Tibial nerve (tissue), 3 donors: ENCODE measurements at regions not wholly inside any gene's neighbourhood (a gene's known extent, or its start where the extent isn't known, plus 50 kb on each side); places are given as distances from the start of the nearest gene placed in this dataset.

ENCODE experiments used
- CTCF ChIP-seq, 5 experiments: fragments of 200-600 bp in 3 of 5; fragments of 450-650 bp in 2 of 5; sonication (generic) in 3 of 5; IDR thresholded peaks; one replicate each; pipeline ENCODE4 v1.5.1; 2016 to 2019; ENCODE audit warnings: antibody characterized with exemption in 5 of 5, mild to moderate bottlenecking in 3 of 5, moderate library complexity in 2 of 5
- POLR2A ChIP-seq, 2 donors: fragments of 450-650 bp; IDR thresholded peaks; one replicate each; pipeline ENCODE4 v1.6.1; 2017; ENCODE audit warnings: antibody characterized with exemption in 2 of 2, mild to moderate bottlenecking in 2 of 2, moderate library complexity in 2 of 2

DNA sequence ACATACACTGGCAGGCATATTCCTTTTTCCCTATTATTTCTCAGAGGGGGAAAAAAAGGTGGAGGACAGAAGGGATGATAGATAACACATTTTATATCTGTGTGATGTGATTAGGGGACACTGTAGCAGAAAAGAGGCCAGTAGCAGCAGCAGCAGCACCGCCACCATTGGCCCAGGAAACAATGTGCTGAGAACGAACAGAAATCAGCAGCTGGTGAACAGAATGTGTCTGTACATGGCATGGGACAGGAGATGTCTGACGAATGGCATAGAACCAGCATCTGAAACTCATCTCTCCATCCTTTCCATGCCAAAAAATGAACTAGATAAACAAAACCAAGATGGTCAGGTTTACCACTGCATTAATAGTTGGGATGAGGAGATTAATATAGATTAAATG lies 936.1 kb upstream of the ACVR2A start:
- TF ChIP-seq CTCF (IDR thresholded peaks at IDR 0.05): no peak
- no peak for TF ChIP-seq POLR2A (IDR thresholded peaks at IDR 0.05)
